ENCODE measurements at regions not wholly inside any gene's neighbourhood (a gene's known extent, or its start where the extent isn't known, plus 50 kb on each side); places are given as distances from the start of the nearest gene placed in this dataset.
"Not testable (repeated sequence)": the region's sequence is repeated elsewhere in the genome, so short reads cannot be mapped to it uniquely, and the experiment has no call there.

DNA sequence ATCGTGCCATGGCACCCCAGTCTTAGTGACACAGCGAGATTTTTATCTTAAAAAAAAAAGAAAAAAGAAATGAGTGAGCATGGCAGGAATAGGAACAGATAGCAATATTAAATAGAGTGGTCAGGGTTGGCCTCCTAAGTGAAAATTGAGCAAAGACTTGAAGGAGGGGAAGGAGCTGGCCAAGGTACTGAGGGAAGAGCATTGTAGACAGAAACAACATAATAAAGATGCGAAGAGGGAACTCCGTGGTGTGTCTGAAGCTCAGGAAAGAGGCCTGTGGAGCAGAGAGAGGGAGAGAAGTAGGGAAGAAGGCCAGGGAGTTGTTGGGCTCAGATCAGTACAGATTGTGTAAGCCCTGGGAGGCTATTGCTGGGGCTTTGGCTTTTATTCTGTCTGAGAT, 1256.1 kb downstream of the FOXD4L5 start:
- H3K9me3 Mint-ChIP-seq; H3K27me3 ChIP-seq (ENCODE audit: insufficient read depth, low read length, poor library complexity, severe bottlenecking); H3K4me3 ChIP-seq (ENCODE audit: low read length); H3K27me3 Mint-ChIP-seq; H3K36me3 Mint-ChIP-seq; DNase-seq; H3K27ac ChIP-seq (ENCODE audit: low read depth, low read length); H3K4me1 ChIP-seq (ENCODE audit: insufficient read depth, low read length); H3K36me3 ChIP-seq (ENCODE audit: insufficient read depth, low read length); H3K27ac Mint-ChIP-seq; H3K4me1 Mint-ChIP-seq; H3K9me3 ChIP-seq (ENCODE audit: low read length); H3K4me3 Mint-ChIP-seq; POLR2A ChIA-PET; CTCF ChIA-PET: not testable (repeated sequence)

- H3K9me3 ChIP-seq (ENCODE audit: low read length); H3K27me3 Mint-ChIP-seq; H3K4me1 ChIP-seq (ENCODE audit: insufficient read depth, low read length); H3K27me3 ChIP-seq (ENCODE audit: insufficient read depth, low read length, poor library complexity, severe bottlenecking); H3K4me1 Mint-ChIP-seq; H3K27ac Mint-ChIP-seq; POLR2A ChIA-PET; H3K4me3 Mint-ChIP-seq; H3K4me3 ChIP-seq (ENCODE audit: low read length); CTCF ChIA-PET; DNase-seq; H3K36me3 Mint-ChIP-seq; H3K9me3 Mint-ChIP-seq; H3K36me3 ChIP-seq (ENCODE audit: insufficient read depth, low read length); H3K27ac ChIP-seq (ENCODE audit: low read depth, low read length): not testable (repeated sequence)
These were observed 1264.1 kb downstream of the FOXD4L5 start for GRCh38 chr9:64020696-64021491.

- H3K4me1 ChIP-seq (ENCODE audit: insufficient read depth, low read length); H3K4me3 ChIP-seq (ENCODE audit: low read length); H3K9me3 Mint-ChIP-seq; H3K4me1 Mint-ChIP-seq; H3K4me3 Mint-ChIP-seq; CTCF ChIA-PET; H3K36me3 ChIP-seq (ENCODE audit: insufficient read depth, low read length); H3K27ac ChIP-seq (ENCODE audit: low read depth, low read length); H3K27me3 ChIP-seq (ENCODE audit: insufficient read depth, low read length, poor library complexity, severe bottlenecking); H3K9me3 ChIP-seq (ENCODE audit: low read length); POLR2A ChIA-PET; H3K36me3 Mint-ChIP-seq; DNase-seq; H3K27ac Mint-ChIP-seq; H3K27me3 Mint-ChIP-seq: not testable (repeated sequence)
These were observed 1267.3 kb downstream of the FOXD4L5 start for GRCh38 chr9:64017666-64018065.

GRCh38 chr9:64016845-64017406, 1268.1 kb downstream of the FOXD4L5 start:
- H3K36me3 Mint-ChIP-seq; CTCF ChIA-PET; H3K9me3 Mint-ChIP-seq; H3K4me3 ChIP-seq (ENCODE audit: low read length); H3K4me1 Mint-ChIP-seq; H3K36me3 ChIP-seq (ENCODE audit: insufficient read depth, low read length); H3K4me1 ChIP-seq (ENCODE audit: insufficient read depth, low read length); POLR2A ChIA-PET; H3K27me3 ChIP-seq (ENCODE audit: insufficient read depth, low read length, poor library complexity, severe bottlenecking); H3K27me3 Mint-ChIP-seq; H3K9me3 ChIP-seq (ENCODE audit: low read length); H3K27ac ChIP-seq (ENCODE audit: low read depth, low read length): not testable (repeated sequence)
- peak overlapping the region in 3 of 8 donors; percentile 29 to 42 (median 33) for H3K27ac Mint-ChIP-seq
- peak in 3 of 5 donors; percentile 21 to 68 (median 52) for DNase-seq
- peak overlapping the region in 5 of 7 donors; percentile 58 to 80 (median 73) for H3K4me3 Mint-ChIP-seq

DNA sequence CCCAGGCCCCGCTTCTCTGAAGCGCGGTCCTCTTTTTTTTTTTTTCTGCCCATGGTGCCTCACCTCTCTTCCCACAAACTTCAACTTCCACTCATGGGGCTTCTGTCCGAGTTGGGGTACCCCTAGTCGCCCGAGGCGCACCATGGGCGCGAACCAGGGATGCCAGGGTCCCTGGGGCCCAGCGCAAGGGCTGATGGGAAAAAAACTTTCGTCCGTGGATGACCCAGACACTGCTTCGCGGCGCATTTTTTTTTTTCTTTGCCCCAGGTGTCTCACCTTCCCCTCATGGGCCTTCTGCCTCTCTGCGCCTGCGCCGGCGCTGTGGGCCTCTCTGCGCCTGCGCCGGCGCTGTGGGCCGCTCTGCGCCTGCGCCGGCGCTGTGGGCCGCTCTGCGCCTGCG, 1268.8 kb downstream of the FOXD4L5 start:
- H3K4me1 ChIP-seq (ENCODE audit: insufficient read depth, low read length); CTCF ChIA-PET; H3K9me3 ChIP-seq (ENCODE audit: low read length); H3K36me3 ChIP-seq (ENCODE audit: insufficient read depth, low read length); H3K27me3 ChIP-seq (ENCODE audit: insufficient read depth, low read length, poor library complexity, severe bottlenecking); H3K4me1 Mint-ChIP-seq; POLR2A ChIA-PET; H3K4me3 ChIP-seq (ENCODE audit: low read length); H3K27ac ChIP-seq (ENCODE audit: low read depth, low read length); H3K36me3 Mint-ChIP-seq; H3K27me3 Mint-ChIP-seq; H3K9me3 Mint-ChIP-seq: not testable (repeated sequence)
- H3K4me3 Mint-ChIP-seq, result peak overlapping the region in 4 of 7 donors; percentile 50 to 85 (median 57)
- H3K27ac Mint-ChIP-seq, result peak overlapping the region in 1 of 8 donors; percentile 41
- DNase-seq, result peak in 2 of 5 donors; percentile 5 to 27

DNA sequence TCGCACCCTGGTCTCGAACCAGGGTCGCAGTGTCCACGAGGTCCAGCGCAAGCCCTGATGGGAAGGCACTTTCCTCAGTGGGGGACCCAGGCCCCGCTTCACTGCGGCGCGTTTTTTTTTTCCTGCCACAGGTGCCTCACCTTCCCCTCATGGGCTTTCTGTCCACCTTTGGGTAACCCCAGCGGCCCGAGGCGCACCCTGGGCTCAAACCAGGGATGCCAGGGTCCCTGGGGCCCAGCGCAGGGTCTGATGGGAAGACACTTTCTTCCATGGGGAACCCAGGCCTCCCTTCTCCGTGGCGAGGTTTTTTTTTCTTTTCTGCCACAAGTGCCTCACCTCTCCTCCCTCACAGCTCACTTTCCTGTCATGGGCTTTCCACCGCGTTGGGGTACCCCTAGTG, 1269.9 kb downstream of the FOXD4L5 start:
- Mint-ChIP-seq H3K27me3 (no peaks in the 10 kb centered on the region), H3K9me3 (peaks cover 0 to 6% (median 3%) of the 10 kb centered on the region in 5 donors), H3K4me1 (no peaks in the 10 kb centered on the region), H3K4me3 (no peak overlapping the region), H3K36me3 (no peaks in the 10 kb centered on the region), H3K27ac (no peak overlapping the region)
- H3K36me3 ChIP-seq (ENCODE audit: insufficient read depth, low read length), result no peaks in the 10 kb centered on the region
- no peaks in the 10 kb centered on the region for H3K4me1 ChIP-seq (ENCODE audit: insufficient read depth, low read length)
- no peaks in the 10 kb centered on the region for H3K27me3 ChIP-seq (ENCODE audit: insufficient read depth, low read length, poor library complexity, severe bottlenecking)
- H3K4me3 ChIP-seq (ENCODE audit: low read length), result no peak overlapping the region
- H3K9me3 ChIP-seq (ENCODE audit: low read length), result no peaks in the 10 kb centered on the region
- H3K27ac ChIP-seq (ENCODE audit: low read depth, low read length), result no peak overlapping the region
- no peak for DNase-seq
- ChIA-PET CTCF (no interaction called here), POLR2A (no interaction called here)

- H3K36me3 ChIP-seq (ENCODE audit: insufficient read depth, low read length); CTCF ChIA-PET; H3K9me3 Mint-ChIP-seq; H3K27me3 Mint-ChIP-seq; H3K27me3 ChIP-seq (ENCODE audit: insufficient read depth, low read length, poor library complexity, severe bottlenecking); H3K4me1 ChIP-seq (ENCODE audit: insufficient read depth, low read length); H3K27ac Mint-ChIP-seq; H3K36me3 Mint-ChIP-seq; H3K4me1 Mint-ChIP-seq; H3K9me3 ChIP-seq (ENCODE audit: low read length); H3K4me3 Mint-ChIP-seq; DNase-seq; H3K4me3 ChIP-seq (ENCODE audit: low read length); POLR2A ChIA-PET; H3K27ac ChIP-seq (ENCODE audit: low read depth, low read length): not testable (repeated sequence)
These were observed 1270.5 kb downstream of the FOXD4L5 start for GRCh38 chr9:64014386-64015091.

DNA sequence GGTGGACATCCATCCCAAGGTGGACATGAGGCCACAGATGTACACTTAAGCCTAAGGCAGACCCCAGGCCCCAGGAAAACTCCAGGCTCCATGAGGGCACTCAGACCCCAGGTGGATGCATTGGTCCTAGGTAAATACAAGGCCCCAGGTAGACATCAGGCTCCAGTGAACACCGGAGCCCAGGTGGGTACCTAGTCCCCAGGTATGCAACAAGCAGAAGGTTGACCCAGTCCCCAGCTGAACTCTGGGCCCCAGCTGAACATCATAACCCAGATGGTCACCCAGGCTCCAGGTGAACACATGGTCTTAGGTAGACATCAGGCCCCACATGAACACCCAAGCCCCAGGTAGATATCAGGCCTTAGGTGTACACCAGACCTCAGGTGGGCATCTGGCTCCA, 1271.9 kb downstream of the FOXD4L5 start:
- DNase-seq; H3K4me3 ChIP-seq (ENCODE audit: low read length); POLR2A ChIA-PET; CTCF ChIA-PET; H3K4me1 ChIP-seq (ENCODE audit: insufficient read depth, low read length); H3K36me3 Mint-ChIP-seq; H3K4me3 Mint-ChIP-seq; H3K9me3 Mint-ChIP-seq; H3K27ac Mint-ChIP-seq; H3K27ac ChIP-seq (ENCODE audit: low read depth, low read length); H3K4me1 Mint-ChIP-seq; H3K27me3 ChIP-seq (ENCODE audit: insufficient read depth, low read length, poor library complexity, severe bottlenecking); H3K27me3 Mint-ChIP-seq; H3K36me3 ChIP-seq (ENCODE audit: insufficient read depth, low read length); H3K9me3 ChIP-seq (ENCODE audit: low read length): not testable (repeated sequence)
